ENCODE measurements at regions not wholly inside any gene's neighbourhood (a gene's known extent, or its start where the extent isn't known, plus 50 kb on each side); places are given as distances from the start of the nearest gene placed in this dataset.
"Not testable (repeated sequence)": the region's sequence is repeated elsewhere in the genome, so short reads cannot be mapped to it uniquely, and the experiment has no call there.

DNA sequence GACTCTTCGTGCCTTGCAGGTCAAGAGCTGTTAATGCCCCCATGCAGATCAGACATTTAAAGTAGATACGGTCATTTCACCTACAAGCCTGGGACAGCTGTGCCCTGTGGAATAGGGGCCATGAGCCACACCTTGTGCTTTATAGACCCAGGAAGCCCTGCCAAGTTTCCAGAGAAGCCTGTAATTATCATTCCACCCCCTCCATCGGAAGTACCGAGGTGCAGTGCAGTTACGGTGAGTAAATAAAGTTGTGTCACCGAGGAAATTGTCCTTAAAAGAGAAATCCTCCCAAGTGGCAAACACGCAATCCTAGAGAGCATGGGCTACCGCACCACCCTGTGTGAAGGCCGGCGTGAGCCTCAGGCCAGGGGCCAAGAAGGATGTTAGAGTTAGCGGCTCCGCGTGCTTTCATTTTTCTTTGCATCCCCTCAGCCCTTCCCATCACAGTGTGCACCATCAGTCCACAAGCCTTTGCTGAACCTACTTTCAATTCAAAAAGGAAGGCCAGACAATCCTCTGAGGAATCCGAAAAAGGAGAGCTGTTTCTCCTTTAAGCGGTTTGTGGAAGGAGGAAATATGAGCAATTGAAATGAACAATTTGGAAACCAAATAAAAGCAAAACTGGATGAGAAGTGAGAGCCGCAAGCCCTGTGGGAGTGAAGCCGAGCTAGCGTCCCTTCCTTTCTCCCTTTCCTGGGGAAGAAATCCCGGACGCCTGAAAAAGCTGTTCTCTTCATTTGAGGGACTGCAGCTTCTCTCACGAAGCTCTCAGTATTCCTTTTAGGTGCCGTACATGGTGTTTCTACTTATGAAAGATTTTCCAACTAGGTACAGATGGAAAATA, 183.3 kb upstream of the PDE10A start:
- DNase-seq (ENCODE audit: low read depth) = no peak

DNA sequence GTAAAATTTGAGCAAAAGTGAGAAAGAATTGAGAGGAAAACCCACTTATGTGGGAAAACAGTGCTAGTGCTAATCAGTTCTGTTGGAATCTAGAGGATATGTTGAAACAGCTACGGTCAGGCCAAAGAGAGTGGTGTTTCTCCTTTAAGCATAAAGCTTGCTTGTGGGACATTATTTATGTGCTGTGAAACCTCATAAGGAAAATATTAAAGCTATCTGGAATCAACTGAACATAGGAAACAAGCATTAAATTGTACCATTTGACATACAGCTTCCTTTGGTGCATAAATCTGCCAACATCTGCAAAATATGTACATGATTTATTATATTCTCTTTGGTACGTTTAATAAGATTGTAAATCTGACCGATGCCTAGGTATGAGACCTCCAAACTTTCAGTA, 182.5 kb upstream of the PDE10A start:
- no peak for DNase-seq (ENCODE audit: low read depth)

DNA sequence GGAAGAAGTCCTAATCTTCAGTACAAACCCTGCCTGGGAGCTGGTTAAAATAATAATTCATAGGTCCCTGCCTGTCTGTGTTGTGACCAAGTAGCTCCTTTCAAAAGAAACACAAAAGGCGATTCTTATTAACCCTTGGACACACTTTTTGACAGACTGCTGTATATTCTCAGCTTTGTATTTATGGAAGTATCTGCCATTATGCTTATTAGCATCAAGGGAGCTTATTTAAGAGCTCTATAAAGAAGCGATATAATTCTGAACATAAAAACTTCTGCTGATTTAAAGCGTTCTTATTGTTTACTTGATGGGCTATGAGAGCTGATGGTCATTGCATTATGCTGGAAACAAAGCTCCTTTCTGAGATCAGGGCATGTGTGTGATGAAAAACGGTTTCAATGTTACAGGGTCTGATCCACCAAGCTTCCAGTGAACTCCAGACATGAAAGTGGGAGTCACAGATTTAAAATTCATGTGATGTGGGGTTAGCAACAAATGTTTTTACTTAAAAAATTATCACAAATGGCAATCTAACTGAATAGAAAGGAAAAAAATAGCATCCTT, 181.8 kb upstream of the PDE10A start:
- DNase-seq (ENCODE audit: low read depth) = no peak

DNA sequence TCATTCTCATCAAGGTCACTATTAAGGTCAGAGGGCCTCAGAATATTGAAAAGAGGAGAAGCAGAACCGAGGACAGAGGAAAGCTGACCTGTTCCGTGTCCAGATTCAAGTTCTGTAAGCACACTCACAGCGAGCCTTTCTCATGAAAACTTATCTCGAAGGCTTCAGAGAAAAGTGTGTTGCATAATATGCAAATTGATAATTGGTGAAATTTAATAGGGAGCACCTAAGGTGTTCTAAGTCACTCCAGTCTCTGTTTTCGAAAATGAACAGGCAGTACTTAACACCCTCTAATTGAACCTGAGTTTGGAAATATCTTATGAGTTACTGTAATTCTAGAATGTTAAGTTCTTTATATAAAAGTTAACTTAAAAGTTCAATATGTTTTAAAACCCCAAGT, 181.2 kb upstream of the PDE10A start:
- DNase-seq (ENCODE audit: low read depth) = no peak

DNA sequence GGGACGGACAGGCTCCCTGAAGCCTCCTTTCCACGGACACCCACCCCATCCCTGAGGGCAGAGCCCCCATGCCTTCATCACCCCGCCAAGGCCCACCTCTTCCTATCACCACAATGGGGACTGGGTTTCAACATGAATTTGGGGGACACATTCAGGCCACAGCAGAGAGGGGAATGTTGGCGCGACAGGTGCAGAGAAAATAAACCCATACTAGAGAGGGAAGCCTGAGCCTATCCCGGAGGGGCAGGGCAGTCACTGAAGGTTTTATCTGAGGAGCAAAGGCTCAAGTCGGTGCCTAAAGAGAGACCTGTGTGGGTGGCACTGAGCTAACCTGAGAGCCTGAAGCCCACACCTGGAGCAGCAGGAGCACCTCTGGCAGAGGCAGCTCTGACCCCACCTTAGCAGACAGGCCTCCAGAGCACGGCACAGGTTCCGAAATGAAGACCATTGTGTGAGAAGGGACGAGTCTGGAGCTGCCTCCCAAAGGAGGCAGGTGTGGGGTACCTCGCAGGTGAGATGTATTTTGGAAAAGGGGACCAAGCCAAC, 180.6 kb upstream of the PDE10A start:
- no peak for DNase-seq (ENCODE audit: low read depth)

DNA sequence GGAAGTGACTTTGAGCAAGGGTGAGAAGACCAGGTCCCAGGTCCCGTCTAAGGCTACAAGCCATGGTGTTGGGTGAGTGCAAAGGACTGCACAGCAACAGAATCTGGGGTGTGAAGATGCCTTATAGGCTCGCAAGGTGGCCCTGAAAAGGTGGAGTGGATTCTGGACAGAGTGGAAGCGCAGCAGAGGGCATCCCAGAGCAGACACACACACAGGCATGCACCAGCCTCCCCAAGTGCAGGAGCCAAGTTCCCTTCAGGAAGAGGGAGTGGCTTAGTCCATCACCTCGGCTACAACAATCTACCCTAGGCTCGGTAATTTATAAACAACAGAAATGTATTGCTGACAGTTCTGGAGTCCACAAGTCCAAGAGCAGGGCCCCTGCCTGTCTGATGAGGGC, 180.1 kb upstream of the PDE10A start:
- no peak for DNase-seq (ENCODE audit: low read depth)

DNA sequence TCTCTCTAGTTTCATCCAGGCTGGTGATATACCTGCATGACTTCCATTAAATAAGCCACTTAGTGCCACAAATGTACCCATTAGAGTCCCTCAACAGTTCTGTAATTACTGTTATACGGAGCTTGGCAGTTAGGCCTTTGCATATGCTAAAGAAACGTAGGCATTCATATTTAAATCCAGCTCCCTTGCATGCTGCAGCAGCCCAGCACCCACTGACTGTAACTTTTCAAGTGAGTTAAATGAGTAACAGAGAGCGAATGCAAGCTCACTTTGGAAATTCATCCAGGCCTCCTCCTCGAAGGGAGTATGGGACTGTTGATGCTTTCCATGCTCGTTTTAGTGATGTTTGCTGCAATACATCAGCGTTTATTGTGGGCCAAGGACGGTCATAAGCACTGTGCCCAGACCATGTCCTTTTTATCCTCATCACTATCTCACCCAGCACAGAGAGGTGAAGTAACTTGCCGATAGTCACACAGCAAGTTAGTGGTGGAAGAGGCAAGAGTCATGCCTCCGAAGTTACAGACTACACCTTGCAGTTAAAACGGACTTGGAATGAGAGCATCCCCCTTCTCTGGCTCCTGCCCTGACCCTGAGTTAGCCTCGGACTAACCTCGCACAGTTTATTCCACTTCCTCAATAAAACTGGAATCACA, 179.4 kb upstream of the PDE10A start:
- DNase-seq (ENCODE audit: low read depth) = no peak

DNA sequence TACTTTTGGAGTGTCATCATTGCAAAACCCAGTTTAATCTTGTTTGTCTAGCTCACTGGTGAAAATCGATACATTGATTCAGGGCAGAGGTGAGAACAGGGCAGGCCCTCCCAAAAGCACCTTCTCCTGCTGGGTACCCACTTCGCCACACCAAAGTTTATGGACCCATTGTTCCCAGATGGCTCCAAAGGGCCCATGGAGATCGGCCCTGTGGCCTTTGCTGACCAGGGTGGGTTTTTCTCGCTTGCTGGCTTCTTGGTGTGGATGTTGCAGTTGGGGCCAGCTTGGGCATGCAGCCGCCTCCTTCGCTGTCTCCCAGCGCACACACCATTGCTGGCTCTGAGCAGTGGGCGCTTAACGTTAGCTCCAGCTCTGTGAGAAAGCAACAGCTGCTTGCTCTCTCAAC, 178.1 kb upstream of the PDE10A start:
- no peak for DNase-seq (ENCODE audit: low read depth)

DNA sequence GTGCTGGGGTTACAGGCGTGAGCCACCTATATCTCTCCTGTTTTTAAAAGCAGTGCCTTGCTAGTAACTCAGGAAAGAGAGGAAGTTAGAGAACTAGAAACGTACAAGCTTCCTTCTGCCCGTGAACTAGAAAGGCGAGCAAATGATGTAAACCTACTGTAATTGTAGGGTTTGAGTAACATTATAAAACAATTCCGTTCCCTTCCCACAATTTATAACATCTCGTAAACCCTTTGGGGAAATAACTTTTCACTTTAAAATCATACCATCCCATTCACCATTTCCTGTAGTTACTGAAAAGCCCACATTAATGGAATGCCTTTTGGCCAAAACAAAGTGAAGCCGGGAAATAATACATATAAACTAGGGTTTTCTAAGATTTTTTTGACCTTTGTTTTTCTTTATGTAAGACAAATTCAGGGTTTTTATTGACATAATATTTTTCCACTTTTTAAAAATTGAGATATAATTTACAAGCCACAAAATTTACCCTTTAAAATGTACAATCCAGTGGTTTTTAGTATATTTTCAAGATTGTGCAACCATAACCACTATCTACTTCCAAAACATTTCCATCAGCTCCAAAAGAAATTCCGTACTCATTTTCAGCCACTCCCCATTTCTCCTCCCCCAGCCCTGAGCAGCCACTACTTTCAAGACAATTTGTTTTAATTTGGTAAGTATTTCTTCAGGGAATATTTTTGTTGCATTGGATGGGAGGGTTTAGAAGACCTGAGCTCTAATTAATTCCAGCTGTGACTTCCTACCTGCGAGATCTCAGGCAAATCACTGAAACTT, 175.1 kb upstream of the PDE10A start:
- no peak for DNase-seq (ENCODE audit: low read depth)

DNA sequence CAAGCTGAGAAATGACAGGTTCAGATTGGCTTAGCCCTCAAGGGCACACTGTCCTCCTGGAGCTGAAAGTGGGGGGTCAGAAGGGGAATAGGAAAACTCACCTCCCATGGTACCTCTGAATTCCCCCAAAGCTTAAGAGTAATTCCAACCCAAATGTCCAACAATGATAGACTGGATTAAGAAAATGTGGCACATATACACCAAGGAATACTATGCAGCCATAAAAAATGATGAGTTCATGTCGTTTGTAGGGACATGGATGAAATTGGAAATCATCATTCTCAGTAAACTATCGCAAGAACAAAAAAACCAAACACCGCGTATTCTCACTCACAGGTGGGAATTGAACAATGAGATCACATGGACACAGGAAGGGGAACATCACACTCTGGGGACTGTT, 173.6 kb upstream of the PDE10A start:
- DNase-seq (ENCODE audit: low read depth) = not testable (repeated sequence)

DNA sequence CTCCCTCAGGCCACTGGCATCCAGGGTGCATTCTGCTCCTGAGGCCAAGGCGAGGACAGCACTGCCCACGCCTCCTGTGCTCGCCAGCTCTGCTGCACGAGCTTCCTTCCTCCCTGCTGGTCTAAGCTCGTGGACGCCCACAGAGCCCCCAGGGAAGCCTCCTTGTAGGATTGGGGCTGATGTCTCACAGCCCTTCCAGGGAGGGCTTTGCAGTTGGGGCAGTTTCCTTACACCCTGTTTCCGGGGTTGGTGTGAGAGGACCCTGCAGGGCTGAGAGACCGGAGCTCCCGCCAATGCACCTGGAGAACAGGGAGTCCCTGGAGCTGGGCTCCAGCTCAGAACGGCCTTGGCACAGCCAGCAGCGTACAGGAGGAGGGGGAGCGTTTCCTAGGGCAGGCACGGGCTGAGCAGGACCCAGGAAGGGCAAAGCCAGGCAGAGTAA, 172.4 kb upstream of the PDE10A start:
- no peak for DNase-seq (ENCODE audit: low read depth)

DNA sequence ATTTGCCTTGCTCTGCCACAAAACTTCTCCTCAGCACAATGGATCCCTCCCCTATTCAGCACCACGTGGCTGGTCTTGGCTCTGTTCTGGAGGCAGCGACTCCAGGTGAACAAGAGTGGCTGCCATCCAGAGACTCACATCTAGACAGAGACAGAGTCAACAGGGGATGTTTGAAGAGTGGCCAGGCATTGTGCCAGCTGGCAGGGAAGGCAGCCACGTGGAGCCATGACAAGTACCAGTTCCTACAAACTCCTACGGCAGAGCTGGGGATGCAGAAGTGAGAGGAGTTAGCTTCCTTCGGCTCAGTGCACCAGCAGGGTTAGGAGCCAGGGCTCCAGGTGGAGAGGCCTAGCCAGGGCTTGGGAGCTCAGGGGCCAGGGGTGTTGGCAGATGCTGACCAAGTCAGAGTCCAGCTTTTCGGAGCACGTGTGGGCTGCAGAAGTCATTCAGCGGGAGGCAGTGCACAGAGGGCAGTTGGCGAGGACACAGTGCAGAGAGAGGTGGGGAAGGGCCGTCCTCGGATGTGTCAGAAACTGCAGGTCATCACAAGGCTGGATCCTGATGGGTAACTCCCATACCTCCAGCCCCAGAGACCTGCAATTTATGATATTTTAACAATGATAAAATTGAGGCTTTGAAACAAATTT, 171.7 kb upstream of the PDE10A start:
- DNase-seq (ENCODE audit: low read depth) = no peak

DNA sequence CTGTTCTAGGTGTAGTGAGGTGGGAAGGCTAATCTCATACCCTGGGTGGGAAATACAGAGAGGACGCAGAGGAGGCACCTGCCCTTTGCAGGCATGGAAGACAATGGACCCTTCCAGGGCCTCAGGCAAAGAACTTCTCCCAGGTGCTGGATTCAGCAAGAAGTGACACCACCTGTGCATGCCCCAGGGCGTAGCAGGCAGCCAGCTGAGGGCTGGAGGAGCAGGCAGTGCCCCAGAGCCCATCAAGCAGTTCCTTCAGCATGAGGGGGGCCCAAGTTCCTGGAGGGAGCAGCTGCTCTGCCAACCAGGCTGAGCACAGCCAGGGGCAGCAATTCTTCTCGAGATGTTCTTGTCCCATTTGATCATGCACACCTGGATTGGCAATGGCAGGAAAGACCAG, 170.3 kb upstream of the PDE10A start:
- DNase-seq (ENCODE audit: low read depth) = no peak

DNA sequence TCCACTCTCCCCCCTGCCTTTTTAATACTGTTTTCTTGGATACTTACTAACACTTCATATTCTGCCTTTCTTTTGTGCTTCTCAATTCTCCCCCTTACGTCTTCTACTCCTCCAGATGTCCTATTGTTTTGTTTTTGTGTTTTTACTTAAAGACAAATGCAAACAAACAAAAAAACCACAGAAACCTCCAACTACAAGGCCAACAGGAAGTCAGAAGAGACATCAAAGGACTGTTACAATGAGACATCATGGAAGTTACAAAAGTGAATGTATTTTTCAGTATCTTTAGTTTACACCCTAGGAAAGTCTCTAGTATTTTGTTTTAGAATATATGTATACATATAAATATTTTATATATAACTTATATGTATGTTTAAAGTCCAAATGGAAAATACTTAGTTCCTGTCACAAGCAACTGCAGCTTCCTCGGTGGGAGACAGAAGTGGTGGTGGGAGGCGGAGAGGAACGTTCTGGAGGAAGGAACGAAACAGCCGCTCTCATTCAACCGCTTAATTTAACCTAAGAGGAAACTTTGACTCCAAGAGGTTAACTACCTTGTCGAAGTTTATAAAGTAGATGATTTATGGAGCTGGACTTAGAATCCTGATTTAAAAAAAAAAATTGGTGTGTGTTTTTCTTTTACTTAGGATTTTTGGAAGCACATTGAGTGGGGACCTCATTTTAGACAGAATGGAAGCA, 168.9 kb upstream of the PDE10A start:
- no peak for DNase-seq (ENCODE audit: low read depth)

DNA sequence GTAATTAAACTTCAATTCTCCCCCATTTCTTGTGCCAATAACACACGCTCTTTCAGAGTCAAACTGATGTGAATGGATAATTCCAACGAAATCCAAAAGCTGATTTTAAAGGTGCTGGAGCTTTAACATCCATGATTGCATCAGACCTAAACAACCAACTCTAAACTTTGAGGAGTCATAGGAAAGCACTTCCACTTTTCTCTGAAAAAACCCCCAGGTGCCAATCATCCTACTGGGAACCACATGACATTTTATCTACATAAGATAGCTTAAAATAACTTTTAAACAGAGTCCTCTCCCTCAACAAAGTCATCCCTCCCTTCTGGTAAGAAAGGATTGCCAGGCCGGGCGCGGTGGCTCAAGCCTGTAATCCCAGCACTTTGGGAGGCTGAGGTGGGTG, 167.7 kb upstream of the PDE10A start:
- no peak for DNase-seq (ENCODE audit: low read depth)

DNA sequence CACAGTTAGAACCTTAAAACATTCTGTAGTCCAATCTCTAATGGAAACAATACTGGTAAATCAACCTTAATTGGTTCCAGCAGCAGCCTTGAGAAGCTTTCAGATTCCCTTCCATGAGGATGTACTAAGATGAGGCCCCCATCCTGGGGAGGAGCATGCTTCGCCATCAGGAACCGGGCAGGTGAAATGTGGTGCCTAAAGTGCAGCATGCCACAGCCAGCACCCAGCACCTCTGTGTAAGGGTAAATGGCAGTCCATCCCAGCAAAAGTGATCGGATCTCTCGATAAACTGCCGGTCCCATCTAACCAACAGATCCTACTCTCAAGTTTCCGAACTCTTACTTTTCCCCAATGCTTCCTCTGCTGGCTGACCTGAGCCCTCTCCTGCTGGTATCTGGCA, 166.3 kb upstream of the PDE10A start:
- DNase-seq (ENCODE audit: low read depth) = no peak

DNA sequence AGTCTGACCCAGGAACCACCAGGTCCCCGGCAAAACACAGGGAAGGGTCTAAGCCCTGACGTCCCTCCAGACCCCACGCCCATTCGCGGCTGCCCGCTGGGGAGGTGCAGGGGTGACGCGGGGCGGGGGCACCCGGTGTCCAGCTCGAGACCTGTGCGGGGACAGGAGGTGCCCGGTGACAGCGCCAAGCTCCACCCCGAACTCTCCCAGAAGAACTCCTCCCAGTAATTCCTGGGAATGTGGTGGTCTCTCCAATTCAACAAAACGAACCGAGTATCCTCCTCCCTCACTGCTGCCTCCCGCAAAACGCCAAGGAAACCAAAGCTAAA, 164.1 kb upstream of the PDE10A start:
- no peak for DNase-seq (ENCODE audit: low read depth)

DNA sequence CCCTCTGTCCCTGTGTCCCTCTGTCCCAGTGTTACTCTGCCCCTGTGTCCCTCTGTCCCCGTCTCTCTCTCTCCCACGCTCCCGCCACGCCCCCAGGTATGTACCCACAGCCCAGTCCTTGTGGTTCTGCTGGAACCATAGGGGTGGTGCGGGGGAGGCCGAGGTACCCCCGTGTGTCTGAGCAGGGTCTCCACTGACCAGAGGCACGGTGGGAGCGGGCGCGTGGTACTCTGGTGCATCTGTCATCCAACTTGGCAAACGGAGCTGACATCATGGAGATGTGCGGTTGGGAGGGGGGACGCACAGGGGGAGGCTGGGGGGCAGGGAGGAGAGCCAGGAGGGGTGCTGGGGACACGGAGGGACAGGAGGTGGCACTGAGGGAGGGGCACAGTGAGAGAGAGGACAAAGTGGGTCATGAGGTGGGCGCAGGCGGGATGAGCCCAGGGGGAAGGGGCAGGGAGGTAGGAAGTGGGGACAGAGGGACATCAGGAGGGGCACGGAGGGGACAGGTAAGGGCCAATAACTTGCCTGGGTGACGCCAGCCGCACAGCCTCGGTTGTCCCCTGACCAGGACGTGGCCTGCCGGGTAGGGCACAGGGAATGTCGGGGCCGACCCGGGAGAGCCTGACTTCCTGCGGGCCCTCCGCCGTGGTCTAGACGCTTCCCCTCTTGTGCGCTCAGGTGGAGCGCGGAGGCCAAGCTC, 163.6 kb upstream of the PDE10A start:
- no peak for DNase-seq (ENCODE audit: low read depth)

DNA sequence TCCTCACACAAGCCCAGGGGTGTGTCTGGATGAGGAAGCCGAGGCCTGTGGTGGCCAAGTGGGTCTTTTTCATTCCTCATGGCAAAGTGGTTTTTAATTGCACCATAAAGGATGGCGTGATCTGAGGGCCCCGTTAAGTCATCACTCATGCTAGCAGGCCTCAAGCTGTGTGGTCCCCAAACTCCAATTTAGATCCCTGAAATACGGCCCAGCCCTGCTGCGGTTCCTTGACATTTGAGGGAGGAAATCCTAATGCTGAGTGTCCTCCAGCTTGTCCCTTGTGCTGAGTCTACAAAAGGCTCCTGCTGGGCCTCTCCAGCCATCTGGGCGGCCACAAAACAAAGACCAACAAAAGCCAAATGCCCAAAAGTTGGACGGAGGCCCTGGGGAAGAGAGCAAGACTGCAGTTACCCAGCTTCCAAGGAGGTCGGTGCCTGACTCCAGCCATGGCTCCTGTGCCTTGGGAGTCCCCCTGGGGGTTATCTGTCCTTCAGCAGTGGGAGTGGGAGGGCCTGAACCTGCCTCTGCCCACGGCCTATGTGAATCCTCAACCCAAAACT, 162.3 kb upstream of the PDE10A start:
- no peak for DNase-seq (ENCODE audit: low read depth)

DNA sequence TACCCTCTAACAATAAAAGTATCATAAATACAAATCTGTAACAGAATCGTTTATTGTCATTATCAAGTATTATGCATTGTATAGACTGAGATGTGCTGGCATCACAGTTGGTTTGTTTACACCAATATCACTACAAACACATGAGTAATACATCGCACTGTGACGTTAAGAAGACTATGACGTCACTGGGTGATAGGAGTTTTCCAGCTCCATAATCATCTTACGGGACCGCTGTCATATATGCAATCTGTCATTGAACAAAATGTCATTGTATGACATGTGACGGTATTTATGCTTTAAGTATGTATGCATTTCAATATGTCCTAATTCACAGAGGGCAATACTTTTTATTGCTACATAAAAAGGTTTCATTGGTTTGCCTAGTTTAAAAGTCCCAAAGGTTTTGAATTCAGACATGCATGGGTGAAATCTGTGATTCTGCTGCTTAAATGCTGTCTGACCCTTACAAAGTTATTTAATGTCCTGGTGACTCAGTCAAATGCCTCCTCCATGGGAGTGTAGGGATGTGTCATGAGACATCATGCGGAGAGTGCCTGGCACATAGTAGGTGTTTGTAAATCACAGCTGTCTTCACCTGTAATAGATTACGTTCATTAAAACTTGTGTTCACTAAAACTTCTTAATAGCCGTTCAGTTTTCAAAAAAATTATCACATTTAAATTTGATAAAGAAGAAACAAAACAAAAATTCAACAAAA, 160.7 kb upstream of the PDE10A start:
- DNase-seq (ENCODE audit: low read depth) = no peak

Measured in activated gamma-delta T cell treated with anti-CD3 and anti-CD28 coated beads, Interleukin-2, amount 50 U/mL, for 16 hours (primary cell).